SU-DHL-6 (cell line): ENCODE measurements at regions not wholly inside any gene's neighbourhood (a gene's known extent, or its start where the extent isn't known, plus 50 kb on each side); places are given as distances from the start of the nearest gene placed in this dataset.
"Not testable (repeated sequence)": the region's sequence is repeated elsewhere in the genome, so short reads cannot be mapped to it uniquely, and the experiment has no call there.

Source experiments
- H2AFZ ChIP-seq: fragments of 200-600 bp; sonication (generic); 2 replicates; pipeline ENCODE4 v1.6.1; 2014; ENCODE audit warnings: low read depth, mild to moderate bottlenecking, moderate library complexity, mixed read lengths, antibody characterized with exemption, low read length; ENCODE audit not compliant: severe bottlenecking
- H3F3A ChIP-seq: fragments of 200-600 bp; shearing (Covaris generic); 2 replicates; pipeline ENCODE4 v1.6.0; 2016; ENCODE audit warnings: antibody characterized with exemption, mild to moderate bottlenecking; ENCODE audit not compliant: insufficient read depth
- H3K27ac ChIP-seq: fragments of 200-600 bp; sonication (generic); 2 replicates; pipeline ENCODE4 v1.5.1; 2016; ENCODE audit warnings: low read depth, mild to moderate bottlenecking, low read length, moderate library complexity, mixed read lengths
- H3K27me3 ChIP-seq: fragments of 200-600 bp; sonication (generic), shearing (Covaris generic); 2 replicates; pipeline ENCODE4 v1.6.0; 2014; ENCODE audit warnings: mild to moderate bottlenecking, low read length
- H3K36me3 ChIP-seq: fragments of 200-600 bp; sonication (generic); 2 replicates; pipeline ENCODE4 v1.6.1; 2014; ENCODE audit warnings: mild to moderate bottlenecking, low read length, mixed read lengths
- H3K4me2 ChIP-seq: fragments of 300-600, 200-600 bp; shearing (Covaris generic), sonication (generic); 2 replicates; pipeline ENCODE4 v1.6.0; 2014; ENCODE audit warnings: low read length, low read depth, mild to moderate bottlenecking; ENCODE audit not compliant: poor library complexity, severe bottlenecking
- H3K4me3 ChIP-seq: fragments of 200-600 bp; sonication (generic); 2 replicates; pipeline ENCODE4 v1.5.1; 2014; ENCODE audit warnings: antibody characterized with exemption, low read length, mild to moderate bottlenecking, mixed read lengths; ENCODE audit not compliant: insufficient read depth, poor library complexity, severe bottlenecking
- H3K79me2 ChIP-seq: fragments of 200-600 bp; sonication (generic); 2 replicates; pipeline ENCODE4 v1.6.1; 2014; ENCODE audit warnings: mild to moderate bottlenecking, low read length, moderate library complexity; ENCODE audit not compliant: insufficient read depth
- H3K9ac ChIP-seq: fragments of 200-600 bp; sonication (generic); 2 replicates; pipeline ENCODE4 v1.7.0; 2014; ENCODE audit warnings: mild to moderate bottlenecking, low read length
- H3K9me2 ChIP-seq: fragments of 200-600 bp; sonication (generic); replicated peaks from 2 replicates; pipeline ENCODE4 v1.6.1; 2014; ENCODE audit warnings: low read length; ENCODE audit not compliant: insufficient read depth
- H3K9me3 ChIP-seq: fragments of 200-600 bp; sonication (generic); 2 replicates; pipeline ENCODE4 v1.6.1; 2014; ENCODE audit warnings: low read length, mixed read lengths; ENCODE audit not compliant: insufficient read depth
- H4K20me1 ChIP-seq: fragments of 200-600 bp; sonication (generic); 2 replicates; pipeline ENCODE4 v1.6.1; 2014; ENCODE audit warnings: low read depth, mild to moderate bottlenecking, antibody characterized with exemption, low read length, moderate library complexity, mixed read lengths
- EZH2phosphoT487 ChIP-seq: fragments of 200-600 bp; sonication (generic), shearing (Covaris generic); conservative IDR thresholded peaks from 2 replicates; pipeline ENCODE4 v1.6.1; 2018; ENCODE audit warnings: mild to moderate bottlenecking, antibody characterized with exemption, low read length, moderate library complexity, mixed read lengths
- TF ChIP-seq, protein P1 (sequence below): fragments of 200-600 bp; sonication (generic); IDR thresholded peaks from one replicate; pipeline ENCODE4 v1.5.1; 2017; ENCODE audit warnings: antibody characterized with exemption, mild to moderate bottlenecking, low read length, moderate library complexity; ENCODE audit not compliant: insufficient read depth, poor library complexity, severe bottlenecking

DNA sequence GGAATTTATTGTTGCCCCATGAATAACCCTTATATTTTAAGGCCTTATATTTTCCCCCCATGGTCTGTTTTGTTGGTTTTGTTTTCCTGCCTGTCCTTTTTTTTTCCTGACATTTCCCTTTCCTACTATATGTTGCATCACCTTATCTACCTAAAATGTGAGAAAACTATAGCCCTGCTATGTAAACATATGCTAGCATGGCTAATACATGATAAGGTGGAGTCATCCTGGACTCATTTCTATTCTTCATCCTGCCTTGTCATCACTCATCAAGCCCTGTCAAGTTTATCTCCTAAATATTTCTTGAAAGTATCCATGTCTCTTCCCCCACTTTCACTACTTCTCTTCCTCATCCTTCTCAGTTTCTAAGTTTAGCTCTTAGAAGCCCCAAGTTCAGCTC, 2168.8 kb upstream of the RAG2 start:
- Histone ChIP-seq H4K20me1 (no peaks in the 10 kb centered on the region), H3K4me3 (no peak overlapping the region), H3K27ac (no peak overlapping the region), H2AFZ (no peak overlapping the region), H3K9ac (no peak overlapping the region), H3K9me3 (no peaks in the 10 kb centered on the region), H3F3A (no peaks in the 10 kb centered on the region), H3K36me3 (no peaks in the 10 kb centered on the region), H3K27me3 (no peaks in the 10 kb centered on the region), H3K79me2 (no peaks in the 10 kb centered on the region), H3K9me2 (no peaks in the 10 kb centered on the region), H3K4me2 (no peak overlapping the region)
- TF ChIP-seq, protein P1, sequence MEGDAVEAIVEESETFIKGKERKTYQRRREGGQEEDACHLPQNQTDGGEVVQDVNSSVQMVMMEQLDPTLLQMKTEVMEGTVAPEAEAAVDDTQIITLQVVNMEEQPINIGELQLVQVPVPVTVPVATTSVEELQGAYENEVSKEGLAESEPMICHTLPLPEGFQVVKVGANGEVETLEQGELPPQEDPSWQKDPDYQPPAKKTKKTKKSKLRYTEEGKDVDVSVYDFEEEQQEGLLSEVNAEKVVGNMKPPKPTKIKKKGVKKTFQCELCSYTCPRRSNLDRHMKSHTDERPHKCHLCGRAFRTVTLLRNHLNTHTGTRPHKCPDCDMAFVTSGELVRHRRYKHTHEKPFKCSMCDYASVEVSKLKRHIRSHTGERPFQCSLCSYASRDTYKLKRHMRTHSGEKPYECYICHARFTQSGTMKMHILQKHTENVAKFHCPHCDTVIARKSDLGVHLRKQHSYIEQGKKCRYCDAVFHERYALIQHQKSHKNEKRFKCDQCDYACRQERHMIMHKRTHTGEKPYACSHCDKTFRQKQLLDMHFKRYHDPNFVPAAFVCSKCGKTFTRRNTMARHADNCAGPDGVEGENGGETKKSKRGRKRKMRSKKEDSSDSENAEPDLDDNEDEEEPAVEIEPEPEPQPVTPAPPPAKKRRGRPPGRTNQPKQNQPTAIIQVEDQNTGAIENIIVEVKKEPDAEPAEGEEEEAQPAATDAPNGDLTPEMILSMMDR = no peak
- TF ChIP-seq EZH2phosphoT487 = no peak

DNA sequence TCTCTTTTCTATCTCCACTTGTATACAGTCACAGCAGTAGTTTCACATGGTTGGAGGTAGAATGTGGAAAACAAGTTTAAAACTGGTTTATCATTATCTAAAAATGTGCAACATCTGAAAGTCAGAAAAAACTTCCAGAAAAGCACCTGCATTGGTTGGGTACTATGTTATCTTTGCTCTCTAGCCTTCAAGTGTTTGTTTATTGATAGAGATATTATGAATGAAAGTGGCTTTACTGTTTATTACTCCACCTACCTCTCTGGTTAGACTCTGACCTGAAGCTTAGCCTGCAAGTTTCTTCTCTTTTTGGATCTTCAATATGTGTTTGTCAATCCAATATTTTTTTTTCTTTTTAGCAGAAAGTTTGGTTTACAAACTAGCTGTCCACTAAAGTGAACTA, 2161.4 kb upstream of the RAG2 start:
- Histone ChIP-seq H3K36me3 (no peaks in the 10 kb centered on the region), H3K9ac (no peak overlapping the region), H4K20me1 (no peaks in the 10 kb centered on the region), H3K27me3 (no peaks in the 10 kb centered on the region), H3K4me2 (no peak overlapping the region), H3K9me2 (no peaks in the 10 kb centered on the region), H3K79me2 (no peaks in the 10 kb centered on the region), H3K27ac (no peak overlapping the region), H3F3A (no peaks in the 10 kb centered on the region), H2AFZ (no peak overlapping the region), H3K4me3 (no peak overlapping the region), H3K9me3 (no peaks in the 10 kb centered on the region)
- no peak for TF ChIP-seq EZH2phosphoT487
- TF ChIP-seq, protein P1 = no peak

DNA sequence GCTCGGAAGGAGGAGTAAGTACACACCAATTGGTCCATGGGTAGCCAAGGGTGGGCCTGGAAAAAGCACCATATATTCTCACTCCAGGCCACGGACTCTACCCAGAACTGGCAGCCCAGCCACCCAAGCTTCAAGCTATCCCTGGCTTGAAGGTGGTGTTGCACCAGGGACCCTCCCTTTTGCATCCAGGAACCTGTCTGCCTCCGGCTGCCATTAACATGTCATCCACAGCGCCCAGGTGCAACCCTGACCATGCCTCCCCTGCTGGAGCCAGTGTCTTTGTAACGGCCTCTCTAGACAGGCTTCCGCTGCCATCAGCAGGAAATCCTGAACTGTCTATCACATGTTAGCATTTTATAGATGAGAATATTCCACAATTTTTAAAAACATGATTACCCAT, 2158.5 kb upstream of the RAG2 start:
- H3K4me2 ChIP-seq = no peak overlapping the region
- no peaks in the 10 kb centered on the region for H4K20me1 ChIP-seq
- no peak overlapping the region for H2AFZ ChIP-seq
- no peaks in the 10 kb centered on the region for H3K27me3 ChIP-seq
- no peaks in the 10 kb centered on the region for H3K79me2 ChIP-seq
- H3F3A ChIP-seq = no peaks in the 10 kb centered on the region
- TF ChIP-seq EZH2phosphoT487 = no peak
- TF ChIP-seq, protein P1 = no peak
- no peaks in the 10 kb centered on the region for H3K9me2 ChIP-seq
- H3K27ac ChIP-seq = no peak overlapping the region
- no peaks in the 10 kb centered on the region for H3K9me3 ChIP-seq
- no peak overlapping the region for H3K4me3 ChIP-seq
- H3K9ac ChIP-seq = no peak overlapping the region
- no peaks in the 10 kb centered on the region for H3K36me3 ChIP-seq

DNA sequence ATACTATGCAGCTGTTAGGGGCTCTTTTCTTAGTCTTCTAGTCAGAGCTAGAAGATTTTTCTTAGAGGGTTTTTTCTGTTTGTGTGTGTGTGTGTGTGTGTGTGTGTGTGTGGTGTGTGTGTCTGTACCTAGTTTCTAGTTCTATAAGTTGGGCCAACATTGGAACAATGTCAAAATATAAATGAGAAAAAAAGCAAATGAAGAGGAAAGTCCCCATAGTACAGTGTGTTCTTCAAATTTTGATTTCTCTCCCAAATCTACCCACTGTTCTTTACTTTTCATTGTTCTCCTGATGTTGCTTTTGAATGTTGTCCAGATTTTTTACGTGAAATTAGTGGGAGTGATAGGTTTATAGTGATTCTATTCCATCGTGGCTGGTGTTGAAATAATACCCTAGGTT, 2153.4 kb upstream of the RAG2 start:
- Histone ChIP-seq H3K27me3 (no peaks in the 10 kb centered on the region), H4K20me1 (no peaks in the 10 kb centered on the region), H3K9me3 (no peaks in the 10 kb centered on the region), H3K4me3 (no peak overlapping the region), H3K36me3 (no peaks in the 10 kb centered on the region), H3K9ac (no peak overlapping the region), H3K79me2 (no peaks in the 10 kb centered on the region), H3K4me2 (no peak overlapping the region), H3F3A (no peaks in the 10 kb centered on the region), H2AFZ (no peak overlapping the region), H3K27ac (no peak overlapping the region), H3K9me2 (no peaks in the 10 kb centered on the region)
- TF ChIP-seq, protein P1 = no peak
- no peak for TF ChIP-seq EZH2phosphoT487

DNA sequence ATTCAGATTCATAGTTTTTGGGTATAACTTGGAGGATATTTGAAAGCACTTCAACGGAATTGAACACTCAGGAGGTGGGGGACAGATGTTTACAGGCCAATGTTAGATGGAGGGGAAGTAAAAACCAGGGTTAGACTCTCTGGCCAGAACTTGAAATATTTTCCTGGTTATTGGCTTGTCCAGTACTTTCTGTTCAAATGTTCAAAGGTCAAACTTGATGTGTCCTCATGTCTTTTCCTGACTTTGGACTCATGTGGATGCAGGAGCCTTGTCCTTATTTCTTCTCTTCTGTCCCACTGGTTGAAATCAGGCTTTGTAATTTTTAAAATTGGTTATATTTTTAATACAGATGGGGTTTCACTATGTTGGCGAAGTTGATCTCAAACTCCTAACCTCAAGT, 2148.5 kb upstream of the RAG2 start:
- H3K36me3 ChIP-seq, H3K27ac ChIP-seq, H3K27me3 ChIP-seq, H3K9me2 ChIP-seq, H3K4me3 ChIP-seq, H2AFZ ChIP-seq, H3K9ac ChIP-seq, H3K79me2 ChIP-seq, H3K4me2 ChIP-seq, H3K9me3 ChIP-seq, H4K20me1 ChIP-seq, H3F3A ChIP-seq: not testable (repeated sequence)
